Pancreas (tissue), 10 donors: ENCODE measurements at regions not wholly inside any gene's neighbourhood (a gene's known extent, or its start where the extent isn't known, plus 50 kb on each side); places are given as distances from the start of the nearest gene placed in this dataset.

ENCODE experiments used
- ATAC-seq, 4 donors: fragments of 200-7000 bp; cut with Tn5 transposase; one replicate each; pipeline versions ENCODE4 v1.8.0 to v1.9.1; 2020; ENCODE audit warnings: mild to moderate bottlenecking in 4 of 4, moderate library complexity in 4 of 4
- DNase-seq, 6 donors: peaks; one replicate each; pipeline ENCODE4 v3.0.0-alpha.2; 2020
- FAIRE-seq: peaks from 2 replicates; lab custom pipeline; 2012; peaks lifted over from hg19 to GRCh38; lab: Jason Lieb, UNC
- H3K27ac ChIP-seq, 4 donors: fragments of 200-600 bp; sonication (generic); 1 replicate in 3 of 4; 2 replicates in 1 of 4; pipeline versions ENCODE4 v1.5.0 to v1.8.0; 2020
- H3K27me3 ChIP-seq, 4 donors: fragments of 200-600 bp; one replicate each; pipeline ENCODE4 v1.8.0; 2021
- H3K36me3 ChIP-seq, 3 donors: fragments of 200-600 bp; sonication (generic) in 1 of 3; one replicate each; pipeline versions ENCODE4 v1.5.0 to v1.8.0; 2020 to 2021
- H3K4me1 ChIP-seq, 3 donors: fragments of 200-600 bp; one replicate each; pipeline ENCODE4 v1.8.0; 2021
- H3K4me3 ChIP-seq, 4 donors: fragments of 200-600 bp; sonication (generic) in 2 of 4; one replicate each; pipeline versions ENCODE4 v1.5.0 to v1.8.0; 2020 to 2021
- H3K9me3 ChIP-seq, 4 donors: fragments of 200-600 bp; one replicate each; pipeline ENCODE4 v1.8.0; 2021
- WGBS, 2 donors: extraction: QIAGEN DNeasy Blood & Tissue Kit; methylation state at CpG; one replicate each; pipeline ENCODE4 v1.1.7; 2013; 5-methylcytosine and 5-hydroxymethylcytosine counted together
- intact Hi-C, 3 donors: fragments of 100-400 bp; cut with DNase I; formaldehyde crosslinking; loops; one replicate each; pipeline versions ENCODE4 v1.11.1 to v1.14.2; 2022
- TF ChIP-seq, protein P1 (sequence below), 4 donors: fragments of 200-600 bp; sonication (generic) in 3 of 4; IDR thresholded peaks; one replicate each; pipeline versions ENCODE4 v1.5.0 to v1.8.0; 2021; ENCODE audit warnings: antibody characterized with exemption in 4 of 4
- donor health status: healthy with polysubstance abuse.
- donor health status: DM: no; HTN: no; CAD: no; lungs with moderate emphysema.
- donor health status: DM: no; HTN: no; CAD: no.
- donor health status: control.
- donor health status: control.
- donor health status: Bipolar disorder and iron deficiency.
- donor health status: DM: yes; HTN: yes; CAD: no.
- donor health status: DM: no; HTN: no; CAD: no.
- donor health status: DM: no; HTN: no; CAD: no.
- donor health status: DM: yes; HTN: yes; CAD: no.

GRCh38 chr4:74618166-74618565 lies 173.2 kb downstream of the AREG start:
- no peak for ATAC-seq
- no peak for DNase-seq
- Histone ChIP-seq H3K4me1 (no peaks in the 10 kb centered on the region), H3K36me3 (no peaks in the 10 kb centered on the region), H3K4me3 (no peak overlapping the region), H3K9me3 (no peaks in the 10 kb centered on the region), H3K27ac (no peak overlapping the region), H3K27me3 (no peaks in the 10 kb centered on the region)
- intact Hi-C loops = no loop called here
- FAIRE-seq = no peak
- TF ChIP-seq, protein P1, sequence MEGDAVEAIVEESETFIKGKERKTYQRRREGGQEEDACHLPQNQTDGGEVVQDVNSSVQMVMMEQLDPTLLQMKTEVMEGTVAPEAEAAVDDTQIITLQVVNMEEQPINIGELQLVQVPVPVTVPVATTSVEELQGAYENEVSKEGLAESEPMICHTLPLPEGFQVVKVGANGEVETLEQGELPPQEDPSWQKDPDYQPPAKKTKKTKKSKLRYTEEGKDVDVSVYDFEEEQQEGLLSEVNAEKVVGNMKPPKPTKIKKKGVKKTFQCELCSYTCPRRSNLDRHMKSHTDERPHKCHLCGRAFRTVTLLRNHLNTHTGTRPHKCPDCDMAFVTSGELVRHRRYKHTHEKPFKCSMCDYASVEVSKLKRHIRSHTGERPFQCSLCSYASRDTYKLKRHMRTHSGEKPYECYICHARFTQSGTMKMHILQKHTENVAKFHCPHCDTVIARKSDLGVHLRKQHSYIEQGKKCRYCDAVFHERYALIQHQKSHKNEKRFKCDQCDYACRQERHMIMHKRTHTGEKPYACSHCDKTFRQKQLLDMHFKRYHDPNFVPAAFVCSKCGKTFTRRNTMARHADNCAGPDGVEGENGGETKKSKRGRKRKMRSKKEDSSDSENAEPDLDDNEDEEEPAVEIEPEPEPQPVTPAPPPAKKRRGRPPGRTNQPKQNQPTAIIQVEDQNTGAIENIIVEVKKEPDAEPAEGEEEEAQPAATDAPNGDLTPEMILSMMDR (IDR thresholded peaks at IDR 0.05) = no peak
- WGBS, 2 donors = 89 to 92% methylated on average over 1 of the region's 1 CpG

DNA sequence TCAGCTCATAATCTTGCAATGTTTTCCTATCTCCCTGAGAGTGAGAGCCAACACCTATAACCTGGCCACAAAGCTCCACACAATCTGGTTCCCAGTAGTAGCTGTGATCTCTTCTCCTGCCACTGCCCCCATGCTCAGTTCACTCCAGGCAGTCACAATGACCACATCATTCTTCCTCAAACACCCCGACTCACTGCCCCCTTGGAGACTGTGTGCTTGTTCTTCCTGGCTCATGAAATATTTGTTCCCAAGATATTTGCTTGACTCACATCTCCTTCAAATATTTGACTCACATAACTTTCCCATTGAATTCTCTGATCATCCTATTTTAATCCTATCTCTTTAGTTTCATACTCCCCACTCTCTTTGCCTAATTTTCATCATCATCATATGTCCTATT lies 173.7 kb downstream of the AREG start:
- Histone ChIP-seq H3K4me3 (no peak overlapping the region), H3K27ac (no peak overlapping the region), H3K4me1 (no peaks in the 10 kb centered on the region), H3K9me3 (no peaks in the 10 kb centered on the region), H3K36me3 (no peaks in the 10 kb centered on the region), H3K27me3 (no peaks in the 10 kb centered on the region)
- FAIRE-seq (no peak), ATAC-seq (no peak), DNase-seq (no peak)
- intact Hi-C loops = no loop called here
- WGBS, 2 donors = 33 to 58% methylated on average over 1 of the region's 1 CpG
- TF ChIP-seq, protein P1 (IDR thresholded peaks at IDR 0.05) = no peak

GRCh38 chr4:74619931-74620702 lies 174.2 kb downstream of the BTC start:
- 36 to 43% methylated on average over 2 of the region's 2 CpGs for WGBS, 2 donors
- TF ChIP-seq, protein P1 (IDR thresholded peaks at IDR 0.05) = no peak
- Histone ChIP-seq H3K27me3 (no peaks in the 10 kb centered on the region), H3K27ac (no peak overlapping the region), H3K4me3 (no peak overlapping the region), H3K4me1 (no peaks in the 10 kb centered on the region), H3K36me3 (no peaks in the 10 kb centered on the region), H3K9me3 (no peaks in the 10 kb centered on the region)
- intact Hi-C loops = no loop called here
- ATAC-seq (peak in 1 of 4 donors; percentile 34), FAIRE-seq (no peak), DNase-seq (no peak)

- no peak for DNase-seq
- intact Hi-C loops = no loop called here
- Histone ChIP-seq H3K36me3 (no peaks in the 10 kb centered on the region), H3K4me1 (no peaks in the 10 kb centered on the region), H3K27ac (no peak overlapping the region), H3K9me3 (no peaks in the 10 kb centered on the region), H3K4me3 (no peak overlapping the region), H3K27me3 (no peaks in the 10 kb centered on the region)
- TF ChIP-seq, protein P1 (IDR thresholded peaks at IDR 0.05) = no peak
- FAIRE-seq = peak; percentile 5
- ATAC-seq = no peak
Measured at GRCh38 chr4:74621616-74622015, 172.7 kb downstream of the BTC start.

DNA sequence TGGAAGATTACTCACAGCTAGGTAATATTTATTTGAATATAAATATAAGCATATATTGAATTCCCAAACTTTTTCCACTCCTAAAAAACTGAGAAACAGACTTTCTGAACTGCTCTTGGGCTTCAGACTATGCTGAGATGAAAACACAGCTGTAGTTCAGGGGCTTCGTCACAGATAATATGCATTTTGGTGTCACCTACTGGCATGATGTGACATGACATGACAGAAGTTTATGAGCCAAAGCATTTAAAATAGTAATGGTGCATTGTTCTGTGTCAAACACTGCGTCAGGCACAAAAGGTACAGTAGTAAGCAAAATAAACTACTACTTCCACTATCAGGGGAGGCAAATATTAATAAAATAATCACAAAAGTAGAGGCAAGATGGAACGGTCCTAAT lies 171.3 kb downstream of the BTC start:
- WGBS, 2 donors = 22 to 29% methylated on average over 3 of the region's 3 CpGs
- intact Hi-C loops = no loop called here
- Histone ChIP-seq H3K9me3 (no peaks in the 10 kb centered on the region), H3K4me3 (no peak overlapping the region), H3K27me3 (no peaks in the 10 kb centered on the region), H3K4me1 (peaks cover 0 to 4% (median 0%) of the 10 kb centered on the region in 3 donors), H3K27ac (no peak overlapping the region), H3K36me3 (no peaks in the 10 kb centered on the region)
- peak in 3 of 4 donors; percentile 55 to 59 (median 56) for ATAC-seq
- peak; percentile 41 for FAIRE-seq
- TF ChIP-seq, protein P1 (IDR thresholded peaks at IDR 0.05) = peak in 1 of 4 donors; percentile 12
- DNase-seq = no peak
